Heart left ventricle (tissue), 16 donors: ENCODE measurements at regions not wholly inside any gene's neighbourhood (a gene's known extent, or its start where the extent isn't known, plus 50 kb on each side); places are given as distances from the start of the nearest gene placed in this dataset.

ENCODE experiments used
- ATAC-seq, 4 donors: fragments of 200-7000 bp; cut with Tn5 transposase; one replicate each; pipeline ENCODE4 v1.9.1; 2020 to 2022; ENCODE audit warnings: moderate library complexity in 4 of 4, mild to moderate bottlenecking in 3 of 4, moderate number of reproducible peaks in 1 of 4
- DNase-seq, 5 donors: peaks; one replicate each; pipeline ENCODE4 v3.0.0-alpha.2; 2020
- H3K27ac ChIP-seq, 12 donors: fragments of 200-600 bp; sonication (generic) in 4 of 12; one replicate each; pipeline versions ENCODE4 v1.5.0 to v1.8.0; 2016 to 2022; ENCODE audit warnings: mild to moderate bottlenecking in 2 of 12
- H3K27me3 ChIP-seq, 9 donors: fragments of 200-600 bp; sonication (generic) in 2 of 9; one replicate each; pipeline versions ENCODE4 v1.5.1 to v1.8.0; 2016 to 2022; ENCODE audit warnings: mild to moderate bottlenecking in 3 of 9
- H3K36me3 ChIP-seq, 9 donors: fragments of 200-600 bp; sonication (generic) in 2 of 9; one replicate each; pipeline versions ENCODE4 v1.5.0 to v1.8.0; 2018 to 2022; ENCODE audit warnings: mild to moderate bottlenecking in 2 of 9
- H3K4me1 ChIP-seq, 12 donors: fragments of 200-600 bp; sonication (generic) in 4 of 12; one replicate each; pipeline versions ENCODE4 v1.5.0 to v1.8.0; 2016 to 2022; ENCODE audit warnings: mild to moderate bottlenecking in 3 of 12
- H3K4me3 ChIP-seq, 12 donors: fragments of 200-600 bp; sonication (generic) in 4 of 12; one replicate each; pipeline versions ENCODE4 v1.5.0 to v1.8.0; 2017 to 2022; ENCODE audit warnings: mild to moderate bottlenecking in 9 of 12, moderate library complexity in 4 of 12
- H3K9me3 ChIP-seq, 12 donors: fragments of 200-600 bp; sonication (generic) in 4 of 12; one replicate each; pipeline versions ENCODE4 v1.5.0 to v1.8.0; 2016 to 2022; ENCODE audit warnings: mild to moderate bottlenecking in 1 of 12
- CTCF ChIP-seq, 12 donors: fragments of 200-600 bp; sonication (generic) in 4 of 12; IDR thresholded peaks; one replicate each; pipeline versions ENCODE4 v1.5.0 to v1.8.0; 2018 to 2022; ENCODE audit warnings: antibody characterized with exemption in 12 of 12, mild to moderate bottlenecking in 5 of 12
- POLR2A ChIP-seq, 2 donors: fragments of 450-650 bp; IDR thresholded peaks; one replicate each; pipeline ENCODE4 v1.6.1; 2017; ENCODE audit warnings: antibody characterized with exemption in 2 of 2, mild to moderate bottlenecking in 2 of 2, moderate library complexity in 2 of 2
- WGBS, 4 donors: extraction: QIAGEN DNeasy Blood & Tissue Kit in 2 of 4; methylation state at CpG; one replicate each; pipeline versions ENCODE4 v1.1.5 to v1.1.7; 2013 to 2018; 5-methylcytosine and 5-hydroxymethylcytosine counted together
- intact Hi-C, 10 donors: fragments of 100-400 bp; cut with DNase I; formaldehyde crosslinking; loops; one replicate each; pipeline versions ENCODE4 v1.11.1 to v1.14.2; 2022
- donor health status: ischemic (EF 13 %, LVEDD 7.1; RV severe dilation, severe dysfunction).
- donor health status: healthy with polysubstance abuse.
- donor health status: DM: no; HTN: yes; CAD: no.
- donor health status: DM: no; HTN: no; CAD: no.
- donor health status: ischemic (EF 25% LVEDD 6.9; RV normal size, moderate dysfunction).
- donor health status: ischemic (EF 25% LVEDD 5.7; RV mildly dilated, moderate dysfunction).
- donor health status: healthy.
- donor health status: DM: yes; HTN: yes; CAD: no.
- donor health status: ischemic (EF 35%, LVEDD 5.7; RV mildly dilated, moderate dysfunction).
- donor health status: nonischemic (EF 11% LVEDD 7.7; RV severe dilation, severe dysfunction).
- donor health status: DM: yes; HTN: yes; CAD: no.
- donor health status: PGD.
- donor health status: ischemic (EF 29% LVEDD 5.4; RV normal size, mild dysfunction).
- donor health status: nonischemic (EF 23%, LVEDD 6.1; RV moderate dilation, normal function).

- Histone ChIP-seq H3K27ac (no peak overlapping the region), H3K4me3 (no peak overlapping the region), H3K9me3 (no peaks in the 10 kb centered on the region), H3K36me3 (no peaks in the 10 kb centered on the region), H3K27me3 (no peaks in the 10 kb centered on the region), H3K4me1 (no peaks in the 10 kb centered on the region)
- DNase-seq (no peak), ATAC-seq (no peak)
- TF ChIP-seq POLR2A (IDR thresholded peaks at IDR 0.05) (no peak), CTCF (IDR thresholded peaks at IDR 0.05) (no peak)
- intact Hi-C loops: no loop called here
- WGBS, 4 donors: 63 to 81% (median 70%) methylated on average over 1 of the region's 1 CpG
Measured at GRCh38 chr2:59925321-59925720, 628.1 kb downstream of the BCL11A start.

GRCh38 chr2:59924346-59924745 lies 629.1 kb downstream of the BCL11A start:
- H3K4me1 ChIP-seq: no peaks in the 10 kb centered on the region
- WGBS, 4 donors: 87 to 97% (median 93%) methylated on average over 1 of the region's 1 CpG
- no peak overlapping the region for H3K27ac ChIP-seq
- H3K27me3 ChIP-seq: no peaks in the 10 kb centered on the region
- ATAC-seq (no peak), DNase-seq (no peak)
- intact Hi-C loops: no loop called here
- H3K36me3 ChIP-seq: no peaks in the 10 kb centered on the region
- no peak overlapping the region for H3K4me3 ChIP-seq
- no peaks in the 10 kb centered on the region for H3K9me3 ChIP-seq
- TF ChIP-seq POLR2A (IDR thresholded peaks at IDR 0.05) (no peak), CTCF (IDR thresholded peaks at IDR 0.05) (no peak)

GRCh38 chr2:59922450-59922849 lies 631.0 kb downstream of the BCL11A start:
- WGBS, 4 donors: 84 to 93% (median 92%) methylated on average over 4 of the region's 4 CpGs
- intact Hi-C loops: no loop called here
- no peak for DNase-seq
- ATAC-seq: no peak
- no peak overlapping the region for H3K4me3 ChIP-seq
- H3K36me3 ChIP-seq: no peaks in the 10 kb centered on the region
- no peaks in the 10 kb centered on the region for H3K27me3 ChIP-seq
- H3K9me3 ChIP-seq: no peaks in the 10 kb centered on the region
- no peak overlapping the region for H3K27ac ChIP-seq
- TF ChIP-seq CTCF (IDR thresholded peaks at IDR 0.05) (no peak), POLR2A (IDR thresholded peaks at IDR 0.05) (no peak)
- H3K4me1 ChIP-seq: no peaks in the 10 kb centered on the region

- intact Hi-C loops: no loop called here
- no peaks in the 10 kb centered on the region for H3K4me1 ChIP-seq
- H3K27ac ChIP-seq: no peak overlapping the region
- DNase-seq (no peak), ATAC-seq (no peak)
- H3K36me3 ChIP-seq: no peaks in the 10 kb centered on the region
- 88 to 93% (median 90%) methylated on average over 4 of the region's 4 CpGs for WGBS, 4 donors
- TF ChIP-seq POLR2A (IDR thresholded peaks at IDR 0.05) (no peak), CTCF (IDR thresholded peaks at IDR 0.05) (no peak)
- H3K27me3 ChIP-seq: no peaks in the 10 kb centered on the region
- no peak overlapping the region for H3K4me3 ChIP-seq
- H3K9me3 ChIP-seq: no peaks in the 10 kb centered on the region
Measured at GRCh38 chr2:59921743-59922142, 631.7 kb downstream of the BCL11A start.
